Activated CD4-positive, alpha-beta T cell treated with anti-CD3 and anti-CD28 coated beads, Interleukin-2, amount 50 U/mL, for 4 hours (primary cell): ENCODE measurements at regions not wholly inside any gene's neighbourhood (a gene's known extent, or its start where the extent isn't known, plus 50 kb on each side); places are given as distances from the start of the nearest gene placed in this dataset.
"Not testable (repeated sequence)": the region's sequence is repeated elsewhere in the genome, so short reads cannot be mapped to it uniquely, and the experiment has no call there.

Experiments used
- DNase-seq, 2 experiments: peaks; one replicate each; pipeline ENCODE4 v3.0.0-alpha.2; 2020

DNA sequence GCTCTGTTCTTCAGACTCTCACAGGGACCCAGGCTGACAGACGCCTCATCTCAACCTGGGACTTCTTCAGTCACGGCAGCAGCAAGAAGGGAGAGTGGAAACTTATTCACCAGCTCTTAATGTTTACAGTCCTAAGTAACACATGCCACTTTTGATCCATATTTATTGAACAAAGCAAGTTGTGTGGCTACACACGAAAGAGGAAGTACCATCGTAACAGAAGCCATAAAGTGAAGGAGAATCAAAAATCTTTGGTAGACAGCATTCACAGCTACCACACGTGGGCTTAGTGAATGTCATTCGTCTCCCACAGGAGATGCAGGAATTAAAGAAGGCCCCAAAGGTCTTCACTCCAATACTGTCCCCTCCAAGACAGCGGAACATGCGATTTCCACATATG, 582.6 kb downstream of the CETN3 start:
- DNase-seq, result no peak

- DNase-seq, result no peak
Measured at GRCh38 chr5:89823046-89823445, 586.5 kb downstream of the CETN3 start.

- DNase-seq, result no peak
Measured at GRCh38 chr5:89817841-89818240, 591.7 kb downstream of the CETN3 start.

DNA sequence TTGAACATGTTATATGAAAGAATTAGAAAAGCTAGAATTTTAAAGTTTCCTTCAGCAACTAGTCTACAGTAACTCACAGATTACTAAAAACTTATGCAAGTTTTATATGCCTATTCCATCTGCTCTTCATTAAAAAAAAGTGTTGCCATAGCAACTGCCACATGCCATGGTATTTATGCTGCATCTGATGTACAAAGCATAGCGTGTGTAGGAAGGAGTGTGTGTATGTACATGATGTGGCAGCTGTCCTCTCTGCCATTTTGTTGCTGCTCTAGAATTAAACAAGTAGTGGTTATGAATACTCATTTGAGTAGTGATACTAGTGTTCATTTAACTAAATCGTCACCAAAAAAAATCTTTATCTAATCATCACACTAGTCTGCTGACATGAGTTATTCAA, 593.5 kb downstream of the CETN3 start:
- no peak for DNase-seq

DNA sequence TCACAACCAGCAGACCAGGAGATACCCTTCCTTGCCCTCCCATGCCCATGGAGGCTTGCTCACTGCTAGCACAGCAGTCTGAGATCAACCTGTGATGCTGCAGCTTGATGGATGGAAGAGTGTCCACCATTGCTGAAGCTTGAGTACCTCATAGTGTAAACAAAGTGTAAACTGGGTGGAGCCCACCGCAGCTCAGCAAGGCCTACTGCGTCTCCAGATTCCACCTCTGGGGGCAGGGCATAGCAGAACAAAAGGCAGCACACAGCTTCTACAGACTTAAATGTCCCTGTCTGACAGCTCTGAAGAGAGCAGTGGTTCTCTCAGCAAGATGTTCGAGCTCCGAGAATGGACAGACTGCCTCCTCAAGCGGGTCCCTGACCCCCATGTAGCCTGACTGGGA, 608.8 kb downstream of the CETN3 start:
- DNase-seq, result not testable (repeated sequence)

GRCh38 chr5:89794504-89794903, 615.1 kb downstream of the CETN3 start:
- DNase-seq, result not testable (repeated sequence)

- DNase-seq, result not testable (repeated sequence)
Measured at GRCh38 chr5:89779734-89780133, 629.8 kb downstream of the CETN3 start.

GRCh38 chr5:89777758-89778157, 631.8 kb downstream of the CETN3 start:
- no peak for DNase-seq

DNA sequence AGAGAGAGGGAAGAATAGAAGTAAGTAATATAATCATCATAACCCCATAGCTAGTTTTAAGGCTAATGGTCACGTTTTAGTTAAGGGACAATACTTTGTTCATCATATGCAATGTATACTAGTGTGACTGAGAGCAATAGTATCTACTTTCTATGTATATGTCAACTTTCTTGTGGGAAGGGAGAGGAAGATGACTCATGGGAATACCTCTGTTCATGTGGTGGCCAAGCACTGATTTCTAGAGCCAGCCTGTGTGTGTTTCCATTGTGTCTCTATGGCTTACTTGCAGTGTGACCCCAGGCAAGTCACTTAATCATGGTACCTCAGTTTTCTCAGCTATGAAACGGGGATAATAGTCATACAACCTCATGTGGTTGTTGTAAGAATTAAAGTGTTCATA, 639.6 kb downstream of the CETN3 start:
- no peak for DNase-seq

- DNase-seq, result no peak
Measured at GRCh38 chr5:89759802-89760201, 649.8 kb downstream of the CETN3 start.

GRCh38 chr5:89758146-89758545, 651.4 kb downstream of the CETN3 start:
- DNase-seq, result no peak

DNA sequence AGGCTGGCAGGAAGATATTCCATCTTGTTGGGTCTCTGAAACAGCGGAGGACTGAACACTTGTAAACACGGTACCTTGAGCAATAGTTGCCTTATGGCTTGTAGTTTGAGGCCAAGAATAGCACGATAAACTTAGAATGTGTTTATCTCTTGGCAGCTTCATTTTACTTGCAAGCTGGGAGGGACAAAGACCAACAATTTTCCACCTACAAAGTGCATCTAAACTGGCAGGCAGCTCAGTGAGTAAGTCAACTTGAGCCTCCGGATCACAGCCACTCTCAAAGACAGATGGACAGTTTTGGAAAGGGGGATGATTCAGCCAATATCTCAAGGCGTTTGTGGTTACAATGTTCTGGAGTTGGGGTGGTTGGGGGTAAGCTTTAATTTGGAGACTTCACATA, 652.6 kb downstream of the CETN3 start:
- DNase-seq, result no peak

- no peak for DNase-seq
Measured at GRCh38 chr5:89755024-89755423, 654.5 kb downstream of the CETN3 start.

GRCh38 chr5:89735082-89735481, 674.5 kb downstream of the CETN3 start:
- DNase-seq, result no peak

- DNase-seq, result no peak
Measured at GRCh38 chr5:89733772-89734171, 675.8 kb downstream of the CETN3 start.

- no peak for DNase-seq
Measured at GRCh38 chr5:89729623-89730301, 679.8 kb downstream of the CETN3 start.

- no peak for DNase-seq
Measured at GRCh38 chr5:89728750-89729149, 680.8 kb downstream of the CETN3 start.

GRCh38 chr5:89728134-89728533, 681.4 kb downstream of the CETN3 start:
- DNase-seq, result no peak

DNA sequence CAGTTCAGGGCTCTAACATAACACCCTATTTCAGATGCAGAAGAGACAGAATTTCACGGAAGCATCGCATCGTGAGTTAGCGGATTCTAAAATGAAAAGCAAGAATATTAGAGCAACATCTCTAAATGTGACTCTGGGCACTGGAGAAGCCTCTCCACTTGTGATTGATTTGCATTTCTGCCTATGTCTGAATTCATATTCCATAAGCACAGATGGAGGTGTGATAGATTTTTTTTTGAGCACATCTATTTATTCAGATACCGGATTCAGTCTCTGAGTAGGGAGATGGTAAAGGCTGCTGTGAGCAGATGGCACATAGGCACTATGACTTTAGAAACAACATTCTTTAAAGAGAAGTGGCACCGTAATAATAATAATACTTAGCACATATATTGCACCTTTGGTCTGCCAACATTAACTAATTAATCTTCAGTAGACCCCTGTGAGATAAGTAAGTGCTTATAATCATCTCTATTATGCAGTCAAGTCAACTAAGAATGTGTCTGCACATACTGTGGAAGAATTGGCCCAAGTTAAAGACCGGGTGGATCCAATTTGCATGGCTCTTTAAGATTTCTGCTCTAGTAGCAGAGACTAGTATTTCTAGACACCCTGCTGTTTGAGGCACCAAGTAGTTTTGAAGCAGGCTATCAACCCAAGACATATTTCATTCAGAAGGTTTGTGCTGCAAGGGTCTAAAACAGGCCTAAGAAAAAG, 685.0 kb downstream of the CETN3 start:
- no peak for DNase-seq

DNA sequence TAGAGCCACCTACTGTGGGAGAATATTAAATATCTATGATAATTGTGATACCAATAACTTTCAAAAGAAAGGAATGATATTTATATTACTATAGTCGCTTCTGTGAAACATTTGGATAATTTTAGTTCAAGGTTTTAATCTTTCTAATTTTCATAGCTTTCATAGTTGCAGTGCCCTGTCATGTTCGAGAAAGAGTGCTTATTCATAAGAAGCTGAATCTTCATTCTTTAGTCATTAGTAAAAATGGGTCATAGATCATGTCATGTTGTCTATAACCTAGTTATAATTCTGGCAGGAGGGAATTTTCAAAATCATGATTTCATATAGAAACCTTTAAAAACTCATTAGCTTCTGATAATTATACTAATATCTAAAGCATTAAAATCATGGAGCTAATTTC, 685.6 kb downstream of the CETN3 start:
- no peak for DNase-seq

DNA sequence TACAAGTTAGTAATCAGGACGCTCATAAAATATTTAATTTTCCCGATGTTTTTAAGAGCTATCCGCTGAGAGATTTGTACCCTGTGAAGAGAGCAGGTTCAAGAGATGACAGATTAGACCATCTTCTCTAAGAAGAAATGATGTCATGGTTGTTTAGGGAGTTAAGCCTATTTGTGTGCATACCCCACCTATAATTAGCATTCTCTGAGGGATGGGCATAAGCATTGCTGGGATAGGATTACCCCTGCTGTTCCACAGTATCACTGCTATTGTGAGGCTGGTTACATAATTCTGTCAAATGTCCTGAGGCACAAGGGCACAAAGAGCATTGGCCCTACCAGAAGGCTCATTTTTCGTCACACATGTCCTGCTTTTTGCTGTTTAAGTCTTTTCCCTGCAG, 687.0 kb downstream of the CETN3 start:
- DNase-seq, result no peak

DNA sequence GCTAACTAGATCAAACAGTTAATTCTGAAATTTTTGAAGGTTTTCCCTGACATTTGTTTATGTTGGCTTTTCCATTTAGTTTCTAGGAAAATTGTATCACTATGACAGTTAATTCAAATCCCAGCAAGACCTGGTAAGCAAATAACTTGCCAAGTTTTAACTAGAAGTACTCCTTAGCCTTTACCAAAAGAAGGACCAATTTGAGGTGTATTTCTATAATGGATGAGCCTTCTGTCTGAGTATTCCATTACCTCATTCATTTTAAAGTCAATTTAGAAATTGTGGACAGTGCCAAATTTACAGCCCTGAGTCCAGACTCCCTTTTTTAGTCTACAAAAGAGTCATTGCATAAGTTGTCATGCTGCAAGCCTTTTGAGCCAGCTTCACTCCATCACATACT, 687.6 kb downstream of the CETN3 start:
- no peak for DNase-seq

- DNase-seq, result no peak
Measured at GRCh38 chr5:89721353-89721752, 688.2 kb downstream of the CETN3 start.

DNA sequence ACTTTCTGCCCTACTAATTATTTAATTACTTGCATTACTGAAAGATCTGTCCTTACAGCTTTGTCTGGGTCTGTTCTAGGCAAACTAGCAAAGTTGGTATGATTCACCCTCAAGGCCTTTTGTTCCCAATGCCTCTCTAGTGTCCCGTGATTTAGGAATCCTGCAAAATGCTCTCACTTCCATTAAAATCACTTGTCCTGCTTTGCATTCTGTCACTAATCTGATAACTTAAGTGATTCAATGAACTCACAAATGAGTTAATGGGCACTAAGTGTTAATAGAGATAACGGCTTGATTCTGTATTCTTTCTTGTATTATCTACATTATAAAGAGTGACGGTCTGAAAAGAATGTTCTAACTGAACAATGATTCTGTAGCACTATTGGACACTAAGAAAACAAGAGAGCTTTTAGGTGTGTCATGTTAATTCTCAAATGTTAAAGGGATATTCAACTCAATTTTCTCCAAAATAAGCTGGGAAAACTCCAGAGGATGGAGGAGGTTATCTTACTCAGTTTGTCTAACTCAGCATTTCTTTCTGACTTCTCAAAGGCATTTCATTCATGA, 697.3 kb downstream of the CETN3 start:
- DNase-seq, result no peak
